Head of caudate nucleus (tissue), 42 donors: ENCODE measurements at regions not wholly inside any gene's neighbourhood (a gene's known extent, or its start where the extent isn't known, plus 50 kb on each side); places are given as distances from the start of the nearest gene placed in this dataset.
"Not testable (repeated sequence)": the region's sequence is repeated elsewhere in the genome, so short reads cannot be mapped to it uniquely, and the experiment has no call there.

ENCODE experiments used
- DNase-seq, 42 donors: peaks; one replicate each; pipeline versions ENCODE4 v3.0.0 to v3.0.0-alpha.2; 2020 to 2021; ENCODE audit warnings: mixed read lengths in 7 of 42
- intact Hi-C: fragments of 100-400 bp; cut with DNase I; formaldehyde crosslinking; loops from one replicate; pipeline ENCODE4 v1.15.0; 2022

DNA sequence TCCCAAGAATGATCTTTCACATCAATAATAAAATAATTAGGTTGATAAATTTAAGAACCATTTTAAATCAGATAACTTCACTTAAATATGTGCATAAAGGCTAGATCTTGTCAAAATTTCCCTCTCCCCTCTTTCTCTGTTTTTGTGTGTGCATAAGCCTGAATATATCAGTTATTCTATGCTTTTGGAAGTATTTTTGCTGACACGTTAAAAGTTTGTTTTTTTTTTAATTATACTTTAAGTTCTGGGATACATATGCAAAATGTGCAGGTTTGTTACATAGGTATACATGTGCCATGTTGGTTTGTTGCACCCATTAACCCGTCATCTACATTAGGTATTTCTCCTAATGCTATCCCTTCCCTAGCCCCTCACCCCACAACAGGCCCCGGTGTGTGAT is 391.2 kb downstream of the UTRN start:
- intact Hi-C loops, DNase-seq: not testable (repeated sequence)

DNA sequence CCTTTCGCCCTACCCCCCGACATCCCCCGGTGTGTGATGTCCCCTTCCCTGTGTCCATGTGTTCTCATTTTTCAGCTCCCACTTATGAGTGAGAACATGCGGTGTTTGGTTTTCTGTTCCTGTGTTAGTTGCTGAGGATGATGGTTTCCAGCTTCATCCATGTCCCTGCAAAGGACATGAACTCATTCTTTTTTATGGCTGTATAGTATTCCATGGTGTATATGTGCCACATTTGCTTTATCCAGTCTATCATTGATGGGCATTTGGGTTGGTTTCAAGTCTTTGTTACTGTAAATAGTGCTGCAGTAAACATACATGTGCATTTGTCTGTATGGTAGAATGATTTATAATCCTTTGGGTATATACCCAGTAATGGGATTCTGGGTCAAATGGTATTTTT is 392.1 kb downstream of the UTRN start:
- intact Hi-C loops, DNase-seq: not testable (repeated sequence)

DNA sequence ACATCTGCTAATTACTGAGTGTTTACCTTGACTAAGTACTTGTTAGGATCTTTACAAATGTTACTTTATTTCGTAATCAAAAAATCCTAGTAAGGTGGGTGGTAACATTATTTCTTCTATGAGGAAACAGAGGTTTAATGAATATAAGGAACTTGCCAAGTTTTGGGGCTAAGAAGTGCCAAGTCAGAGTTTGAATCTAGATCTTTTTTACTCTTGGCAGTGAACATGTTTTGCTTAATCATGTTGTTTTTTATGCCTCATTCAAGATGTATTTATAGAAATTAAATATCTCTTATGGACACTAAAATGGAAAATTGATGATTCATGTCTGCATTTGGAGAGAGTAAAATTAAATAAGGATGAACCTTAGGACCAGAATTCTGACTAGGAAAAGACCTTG is 393.7 kb downstream of the UTRN start:
- no peak for DNase-seq
- intact Hi-C loops = no loop called here

DNA sequence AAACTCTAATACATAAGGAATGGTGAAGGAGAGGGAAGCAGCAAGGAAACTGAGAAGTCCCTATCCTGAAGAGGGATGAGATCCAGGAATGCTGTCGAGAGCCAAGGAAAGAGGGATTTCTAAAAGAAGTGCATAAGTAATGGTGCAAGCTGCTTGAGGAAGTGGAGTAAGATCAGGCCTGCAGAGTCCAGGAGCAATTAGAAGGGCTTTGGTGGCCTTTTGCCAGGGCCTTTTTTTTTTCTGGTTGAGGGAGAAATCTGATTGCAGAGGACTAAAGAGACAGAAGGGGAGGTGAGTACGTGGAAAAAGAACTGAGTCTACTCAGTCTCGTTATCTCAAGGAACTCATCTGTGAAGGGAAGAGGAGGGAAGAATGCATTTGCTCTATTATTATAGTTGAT is 396.2 kb downstream of the UTRN start:
- no peak for DNase-seq
- intact Hi-C loops = no loop called here

DNA sequence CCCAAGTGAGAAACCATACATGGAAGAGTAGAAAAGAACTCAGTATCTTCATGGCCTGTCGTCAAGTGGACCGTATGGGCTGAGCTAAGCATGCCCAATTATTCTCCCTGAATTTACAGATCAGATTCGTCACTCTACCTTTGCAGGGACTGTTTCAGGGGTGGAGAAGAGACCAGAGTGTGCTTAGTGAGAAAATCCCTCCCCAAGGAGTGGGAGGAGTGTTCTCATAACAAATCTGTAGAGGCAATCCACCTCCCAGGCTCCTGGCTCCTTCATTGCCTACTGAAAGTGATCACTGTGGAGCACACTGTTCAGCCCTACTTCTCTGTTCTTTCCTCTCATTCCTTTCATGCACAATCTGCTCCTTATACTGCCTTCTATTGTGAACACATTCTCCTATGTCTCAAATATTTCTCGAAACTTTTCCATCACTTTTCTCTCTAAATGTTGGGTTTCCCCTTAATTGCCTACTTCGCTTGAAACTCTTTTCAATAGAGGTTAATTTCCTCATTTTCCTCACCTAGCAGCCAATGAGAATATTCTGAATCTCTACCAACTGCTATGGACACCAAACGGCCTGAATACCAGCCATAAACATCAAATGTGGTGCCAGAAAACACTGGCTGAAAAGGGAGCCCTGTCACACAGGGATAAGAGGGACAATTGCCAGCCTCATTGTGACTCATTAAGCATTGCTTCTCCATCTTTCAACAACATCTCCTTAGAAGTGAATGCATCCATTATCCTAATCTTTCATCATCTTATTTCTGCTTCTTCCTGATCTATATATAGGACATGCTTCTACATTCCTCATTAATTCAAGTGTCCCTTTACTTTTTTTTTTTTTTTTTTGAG is 398.3 kb downstream of the UTRN start:
- intact Hi-C loops = no loop called here
- DNase-seq = peak in 16 of 42 donors; percentile 15 to 72 (median 36)

DNA sequence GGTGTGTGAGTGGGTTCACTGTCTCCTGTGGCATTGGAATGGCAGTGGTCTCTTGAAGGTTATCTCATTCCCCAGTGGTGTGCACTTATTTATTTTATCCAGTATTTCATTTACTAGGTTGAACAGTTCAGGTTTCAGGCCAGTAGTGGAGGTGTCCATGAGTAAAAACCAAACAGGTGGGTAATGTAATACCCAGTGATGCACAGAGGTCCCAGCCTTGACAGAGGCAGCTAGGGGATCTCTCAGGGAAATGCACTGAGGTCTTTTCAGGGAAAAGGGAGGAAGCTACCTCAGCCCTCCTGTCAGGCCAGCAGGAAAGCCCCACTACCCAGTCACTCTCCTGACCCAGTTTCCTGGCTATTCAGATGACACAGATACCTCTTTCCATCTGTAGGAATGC is 403.6 kb downstream of the UTRN start:
- DNase-seq = no peak
- intact Hi-C loops = no loop called here

DNA sequence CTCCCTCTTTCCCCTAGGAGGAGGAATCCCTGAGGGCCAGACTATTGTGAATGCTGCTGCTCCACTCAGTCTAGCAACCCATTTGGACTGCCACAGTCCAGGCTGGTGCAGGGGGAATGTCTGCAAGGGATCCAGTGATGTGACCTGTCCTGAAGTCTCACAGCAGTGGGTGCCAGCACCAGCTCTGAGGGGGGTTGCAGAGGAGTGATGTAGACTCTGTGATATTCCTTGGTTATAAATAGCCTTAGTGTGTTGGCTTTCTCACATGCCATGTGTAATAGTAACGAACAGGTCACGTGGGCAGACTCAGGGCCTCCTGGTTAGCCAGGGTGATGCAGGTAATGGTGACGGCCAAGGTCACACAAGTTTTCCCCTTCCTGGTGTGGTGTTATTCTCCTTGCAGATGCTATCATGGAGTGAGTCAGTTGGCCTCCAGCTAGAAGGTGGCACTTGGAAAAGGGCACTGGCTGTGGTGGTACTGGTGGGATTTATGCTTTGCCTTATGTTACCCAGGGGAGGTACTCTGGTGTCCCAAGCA is 404.4 kb downstream of the UTRN start:
- intact Hi-C loops = no loop called here
- DNase-seq = no peak

DNA sequence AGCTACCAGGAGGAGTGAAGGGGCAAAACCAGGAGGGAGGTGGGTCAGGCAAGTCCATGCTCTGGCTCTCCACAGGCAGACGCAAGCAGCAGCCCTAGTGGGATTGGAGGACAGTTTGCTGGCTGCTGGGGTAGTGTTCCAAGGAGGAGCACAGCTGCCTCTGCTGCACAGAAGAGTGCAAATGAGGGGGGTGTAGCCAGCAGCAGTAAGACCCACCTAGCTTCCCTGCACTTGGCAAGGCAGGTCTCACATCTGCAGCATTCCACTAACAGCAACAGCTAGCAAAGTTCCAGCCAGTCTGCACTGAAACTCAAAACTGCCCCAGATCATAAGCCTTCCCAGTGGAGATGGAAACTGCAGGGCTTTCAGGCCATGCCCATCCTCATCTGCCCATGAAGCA is 405.0 kb downstream of the UTRN start:
- no peak for DNase-seq
- intact Hi-C loops = no loop called here

DNA sequence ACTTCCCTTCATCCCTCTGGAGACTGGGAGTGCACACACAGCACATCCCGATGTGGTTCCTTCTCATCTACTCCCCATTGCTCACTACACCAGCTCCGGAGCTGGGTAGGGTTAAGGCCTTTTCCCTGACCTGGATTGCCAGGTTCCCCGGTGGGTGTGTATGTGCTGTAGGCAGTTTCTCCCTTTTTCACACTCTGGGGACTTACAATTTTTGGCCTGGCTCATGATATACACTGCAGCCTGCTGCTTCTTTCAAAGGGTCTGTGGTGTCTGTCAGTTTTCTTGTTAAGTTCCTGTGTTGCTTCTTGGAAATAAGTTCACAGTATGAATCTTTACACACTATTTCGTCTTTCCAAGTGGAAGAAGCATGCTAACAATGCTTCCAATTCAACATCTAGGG is 405.5 kb downstream of the UTRN start:
- no peak for DNase-seq
- intact Hi-C loops = no loop called here

DNA sequence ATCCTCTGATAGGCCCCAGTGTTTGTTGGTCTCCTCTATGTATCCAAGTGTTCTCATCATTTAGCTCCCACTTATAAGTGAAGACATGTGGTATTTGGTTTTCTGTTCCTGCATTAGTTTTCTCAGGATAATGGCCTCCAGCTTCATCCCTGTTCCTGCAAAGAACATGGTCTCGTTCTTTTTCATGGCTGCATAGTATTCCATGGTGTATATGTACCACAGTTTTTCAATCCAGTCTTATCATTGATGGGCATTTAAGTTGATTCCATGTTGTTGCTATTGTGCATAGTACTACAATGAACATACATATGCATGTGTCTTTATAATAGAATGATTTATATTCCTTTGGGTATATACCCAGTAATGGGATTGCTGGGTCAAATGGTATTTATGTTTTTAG is 406.9 kb downstream of the UTRN start:
- DNase-seq = not testable (repeated sequence)

DNA sequence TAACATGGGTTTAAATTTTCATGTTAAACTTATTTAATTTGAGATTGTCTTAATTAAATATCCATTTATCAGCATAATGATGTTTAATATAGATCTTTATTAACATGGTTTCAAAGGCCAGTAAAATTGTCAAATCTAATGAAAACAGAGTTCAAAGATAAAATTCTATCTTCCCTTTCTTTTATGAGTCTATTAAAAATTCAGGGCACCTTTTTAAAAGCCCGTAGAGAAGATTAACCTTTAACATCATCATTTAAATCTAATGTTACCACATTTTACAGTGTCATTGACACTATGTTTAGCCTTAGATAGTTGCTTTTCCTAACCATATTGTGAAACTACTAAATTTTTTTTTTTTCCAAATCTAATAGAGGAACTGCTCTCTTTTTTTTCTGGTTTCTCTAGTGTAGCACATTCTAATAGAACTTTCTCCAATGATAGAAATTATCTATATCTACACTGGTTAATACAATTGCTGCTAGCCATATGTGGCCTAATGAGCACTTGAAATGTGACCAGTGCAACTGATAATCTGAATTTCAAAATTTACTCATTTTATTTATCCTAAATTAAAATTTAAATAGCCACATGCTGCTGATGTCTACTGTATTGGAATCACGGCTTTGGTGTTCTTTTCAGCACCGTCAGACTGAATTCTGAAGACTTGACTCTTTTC is 410.9 kb downstream of the UTRN start:
- intact Hi-C loops = no loop called here
- no peak for DNase-seq

More for the DNA sequence above, 406.9 kb downstream of the UTRN start:
- intact Hi-C loops = not testable (repeated sequence)

DNA sequence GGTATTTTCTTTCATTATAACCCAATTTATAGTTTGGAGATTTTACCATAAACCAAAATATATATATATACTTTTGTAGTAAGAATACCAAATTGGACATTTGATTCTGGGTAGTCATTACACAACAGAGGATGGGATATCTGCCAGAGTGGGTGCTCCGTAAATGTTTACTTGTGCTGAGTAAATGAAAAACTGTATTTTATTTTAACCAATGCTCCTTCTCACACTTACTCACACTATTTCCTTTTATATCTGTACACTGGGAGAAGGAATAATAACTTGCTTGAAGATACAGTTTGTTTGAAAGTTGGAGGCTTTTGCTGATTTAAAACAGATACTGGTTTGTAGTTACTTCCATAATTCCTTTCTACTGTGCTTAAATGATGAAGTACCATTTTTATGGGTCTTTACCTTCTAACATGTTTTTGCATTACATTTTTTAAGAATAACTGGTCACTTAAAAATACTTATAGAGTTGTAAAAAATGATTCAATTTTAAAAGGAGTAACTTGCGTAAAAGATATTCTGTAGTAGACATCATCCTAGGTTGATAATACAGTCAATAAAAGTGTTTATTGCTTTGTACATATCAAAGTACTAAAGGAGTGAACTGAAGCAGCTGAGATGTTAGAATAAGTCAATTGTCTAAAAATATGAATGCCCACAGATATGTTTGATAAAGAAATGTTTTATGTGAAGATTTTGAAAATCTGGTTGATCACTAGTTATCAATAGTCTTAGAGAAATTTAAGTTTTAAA is 411.7 kb downstream of the UTRN start:
- no peak for DNase-seq
- intact Hi-C loops = no loop called here

DNA sequence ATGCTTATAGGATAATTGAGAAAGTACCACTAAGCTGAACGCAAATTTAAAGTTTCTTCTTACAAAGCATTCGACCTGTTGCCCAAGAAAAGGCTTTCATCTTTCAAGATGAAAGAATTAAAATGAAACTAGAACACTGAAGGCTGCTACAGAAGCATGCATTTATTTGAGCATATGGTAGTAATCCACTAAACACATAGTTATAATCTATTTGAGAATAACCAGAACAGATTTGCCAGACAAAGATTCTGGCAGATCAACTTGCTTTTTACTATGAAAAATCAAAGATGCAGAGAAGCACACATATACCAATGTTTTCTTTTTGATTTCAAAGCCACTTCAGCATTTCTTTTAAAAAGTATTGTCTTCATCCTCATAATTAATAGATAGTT is 412.2 kb downstream of the UTRN start:
- intact Hi-C loops = no loop called here
- DNase-seq = no peak

DNA sequence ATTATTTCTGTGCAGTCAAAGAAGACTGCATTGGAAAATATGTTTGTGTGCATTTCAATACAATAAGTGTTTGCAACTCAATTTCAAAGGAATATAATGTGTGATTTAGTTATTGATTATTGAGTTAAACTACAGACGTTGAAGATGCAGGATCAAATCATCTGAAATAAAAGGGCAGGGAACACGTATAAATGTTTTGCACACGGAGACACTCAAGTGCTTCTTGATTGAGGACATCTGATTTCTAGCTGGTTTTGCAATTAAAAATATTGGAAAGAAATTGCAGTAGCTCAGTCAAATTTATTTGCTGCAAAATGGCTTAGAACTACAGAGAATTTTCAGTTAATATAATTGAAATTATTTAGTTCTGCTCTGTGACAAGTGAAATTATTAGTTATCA is 412.7 kb downstream of the UTRN start:
- intact Hi-C loops = no loop called here
- DNase-seq = no peak

DNA sequence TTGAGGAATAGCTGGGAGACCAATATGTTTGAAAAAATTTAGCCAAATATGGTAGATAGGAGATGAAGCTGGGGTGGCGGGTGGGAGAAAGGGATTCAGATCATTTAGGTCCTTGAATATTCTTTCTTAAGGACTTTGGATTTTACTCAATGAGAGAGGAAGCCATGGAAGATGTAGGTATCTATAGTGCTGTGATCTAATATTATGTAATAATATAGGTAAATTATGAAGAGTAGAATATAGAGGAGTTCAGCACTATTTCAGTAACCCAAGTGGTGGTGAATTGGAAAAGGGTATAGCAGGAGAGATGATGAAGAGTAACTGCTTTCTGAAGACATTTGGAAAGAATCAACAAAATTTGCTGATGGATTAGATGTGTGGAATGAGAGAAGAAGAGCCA is 417.6 kb downstream of the UTRN start:
- no peak for DNase-seq
- intact Hi-C loops = no loop called here

DNA sequence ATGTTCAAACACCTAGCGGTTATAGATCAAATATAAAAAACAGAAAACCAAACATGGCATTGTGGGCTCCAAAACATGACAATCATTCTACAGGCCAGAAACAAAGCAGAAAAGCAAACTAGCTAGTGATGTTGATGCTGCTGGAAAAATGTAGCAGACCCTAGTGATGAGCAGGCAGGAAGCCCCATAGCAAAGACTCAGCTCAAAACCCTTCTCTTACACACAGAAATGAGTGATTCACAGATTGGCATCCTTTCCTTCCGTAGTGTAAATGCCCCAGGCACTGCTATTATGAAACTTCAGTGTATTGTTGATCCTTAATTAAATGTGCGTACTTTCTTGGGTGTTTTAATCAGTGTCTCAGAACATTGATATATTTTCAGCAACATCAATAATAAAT is 425.1 kb downstream of the UTRN start:
- no peak for DNase-seq
- intact Hi-C loops = no loop called here

DNA sequence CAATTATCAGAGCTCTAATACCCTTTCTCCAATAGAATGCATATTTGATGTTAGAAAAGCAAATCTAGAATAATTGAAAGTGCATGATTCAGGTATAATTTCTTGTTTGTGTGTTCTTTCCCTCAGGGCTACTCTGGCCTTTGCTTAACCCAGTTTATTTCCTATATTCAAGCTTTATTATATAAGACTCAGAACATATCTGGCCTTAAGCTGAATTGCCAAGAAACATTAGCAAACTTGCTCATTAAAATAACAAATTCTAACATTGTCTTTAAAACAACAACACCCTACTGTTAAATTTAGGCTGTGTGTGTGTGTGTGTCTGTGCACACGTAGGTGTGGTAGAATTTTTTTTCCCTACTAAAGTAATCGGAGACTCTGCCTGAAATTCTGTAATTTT is 426.5 kb downstream of the UTRN start:
- DNase-seq = no peak
- intact Hi-C loops = no loop called here

DNA sequence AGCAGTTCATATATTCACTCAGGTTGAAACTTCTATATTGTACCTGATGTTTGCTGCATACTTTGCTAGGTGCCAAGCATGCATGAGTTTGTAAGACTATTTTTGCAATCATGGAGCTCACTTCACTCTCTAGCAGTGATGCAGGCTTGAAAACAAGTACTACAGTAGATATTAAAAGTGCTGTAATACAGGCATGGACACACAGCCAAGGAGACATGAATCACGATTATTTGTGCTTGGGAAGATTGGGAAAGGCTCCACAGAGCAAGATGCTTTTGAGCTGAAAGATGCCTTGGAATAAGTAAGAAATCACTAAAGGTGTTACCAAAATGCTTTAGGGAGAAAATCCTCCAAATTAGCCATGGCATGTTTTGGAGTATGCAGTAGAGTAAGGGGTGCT is 427.4 kb downstream of the UTRN start:
- DNase-seq = no peak
- intact Hi-C loops = no loop called here

DNA sequence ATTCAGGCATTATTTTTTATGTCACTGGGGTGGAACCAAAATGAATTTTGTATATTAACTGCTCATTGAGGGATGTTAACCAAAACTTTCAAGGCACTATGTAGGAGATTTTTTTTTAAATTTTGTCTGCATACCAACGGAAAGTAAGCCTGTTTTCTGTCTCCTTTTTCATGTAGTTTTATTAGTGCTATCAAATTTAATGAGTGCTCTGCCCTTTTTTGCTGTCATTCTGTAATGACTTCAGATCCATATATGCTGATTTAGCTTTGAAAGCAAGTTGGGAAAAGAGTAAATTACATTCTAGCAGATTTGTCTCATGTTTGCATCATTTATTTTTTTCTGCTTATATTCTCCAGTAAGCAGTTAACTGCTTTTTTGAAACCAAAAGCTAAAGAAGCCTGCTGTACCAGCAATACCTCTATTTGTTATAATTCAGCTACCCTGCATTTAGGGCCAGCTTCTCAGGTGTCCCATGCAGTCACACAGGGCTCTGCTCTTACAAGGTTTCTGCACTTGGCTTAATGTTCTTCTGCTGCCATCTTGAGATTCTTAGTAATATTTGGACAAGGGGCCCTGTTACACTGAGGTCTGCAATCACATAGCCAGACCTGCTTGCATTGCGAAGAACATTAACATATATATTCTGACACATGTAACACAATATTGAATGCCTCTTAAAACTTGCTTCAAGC is 429.0 kb downstream of the UTRN start:
- intact Hi-C loops = no loop called here
- no peak for DNase-seq
